MCF 10A (cell line): ENCODE measurements at regions not wholly inside any gene's neighbourhood (a gene's known extent, or its start where the extent isn't known, plus 50 kb on each side); places are given as distances from the start of the nearest gene placed in this dataset.

Experiments
- BruUV-seq: library from RNA; stranded (reverse); fragments of 400-500 nt; replicated peaks from 2 replicates; lab custom pipeline; 2021; lab: Mats Ljungman, UMichigan
- CTCF ChIA-PET: fragments of 300-600 bp; sonication (Branson Sonifier 250); formaldehyde crosslinking; extraction: SDS; loops from one replicate; lab custom pipeline; 2021; ENCODE audit warnings: antibody characterized with exemption, inconsistent platforms; lab: Yijun Ruan, JAX
- POLR2A ChIA-PET: fragments of 300-600, 350-650 bp; sonication (Branson Sonifier 250); formaldehyde crosslinking; extraction: SDS; loops from one replicate; lab custom pipeline; 2020; ENCODE audit warnings: antibody characterized with exemption, inconsistent platforms; lab: Yijun Ruan, JAX
- DNase-seq: peaks from one replicate; pipeline ENCODE4 v3.0.0-alpha.2; 2018; ENCODE audit not compliant: unreplicated experiment
- H3K27ac Mint-ChIP-seq: one replicate; pipeline ENCODE4 v1.8.0; 2022; ENCODE audit warnings: mild to moderate bottlenecking, low read depth, mixed read lengths; ENCODE audit not compliant: unreplicated experiment
- H3K27me3 Mint-ChIP-seq: one replicate; pipeline ENCODE4 v1.8.0; 2022; ENCODE audit warnings: mixed read lengths; ENCODE audit not compliant: insufficient read depth, unreplicated experiment
- H3K36me3 Mint-ChIP-seq: one replicate; pipeline ENCODE4 v1.8.0; 2022; ENCODE audit warnings: mild to moderate bottlenecking, moderate library complexity, mixed read lengths; ENCODE audit not compliant: insufficient read depth, unreplicated experiment
- H3K4me1 Mint-ChIP-seq: one replicate; pipeline ENCODE4 v1.8.0; 2022; ENCODE audit warnings: mixed read lengths; ENCODE audit not compliant: insufficient read depth, unreplicated experiment
- H3K4me3 Mint-ChIP-seq: one replicate; pipeline ENCODE4 v1.8.0; 2022; ENCODE audit warnings: mild to moderate bottlenecking, moderate library complexity, mixed read lengths; ENCODE audit not compliant: unreplicated experiment
- H3K9me3 Mint-ChIP-seq: one replicate; pipeline ENCODE4 v1.8.0; 2022; ENCODE audit warnings: mixed read lengths; ENCODE audit not compliant: unreplicated experiment
- CTCF ChIP-seq: fragments of 200-600 bp; IDR thresholded peaks from one replicate; pipeline ENCODE4 v1.8.0; 2022; ENCODE audit warnings: antibody characterized with exemption, mild to moderate bottlenecking; ENCODE audit not compliant: unreplicated experiment
- intact Hi-C: fragments of 100-400 bp; cut with micrococcal nuclease; formaldehyde crosslinking; loops from 2 replicates; pipeline ENCODE4 v1.14.1; 2022

GRCh38 chr3:187612656-187613055 is 57.5 kb downstream of the SST start:
- Mint-ChIP-seq H3K27ac (no peak overlapping the region), H3K9me3 (no peaks in the 10 kb centered on the region), H3K4me1 (peaks cover 5% of the 10 kb centered on the region), H3K36me3 (no peaks in the 10 kb centered on the region), H3K27me3 (peaks cover 73% of the 10 kb centered on the region), H3K4me3 (no peak overlapping the region)
- ChIA-PET CTCF (interaction anchor here (0.7 to 10.1 kb wide), 4 partner anchors 20 to 293 kb away, joined by 3 to 158 read pairs (median 13); no protein-coding TSS in a partner anchor), POLR2A (interaction anchor here (0.6 to 0.7 kb wide), 2 partner anchors 61 to 93 kb away, joined by 3 read pairs; no protein-coding TSS in a partner anchor)
- intact Hi-C loops: no loop called here
- DNase-seq: no peak
- TF ChIP-seq CTCF: no peak
- BruUV-seq: no TSS peak

- no peak overlapping the region for H3K27ac Mint-ChIP-seq
Observed at GRCh38 chr3:187610981-187611511, 59.1 kb downstream of the SST start.

GRCh38 chr3:187594272-187594671 is 75.9 kb downstream of the SST start:
- no peak overlapping the region for H3K27ac Mint-ChIP-seq
- no TSS peak for BruUV-seq
- DNase-seq: no peak
- intact Hi-C loops: no loop called here
- no peak for TF ChIP-seq CTCF
- ChIA-PET POLR2A (interaction anchor here (1.0 kb wide), 1 partner anchor 12 kb away, joined by 3 read pairs; no protein-coding TSS in a partner anchor), CTCF (interaction anchor here (0.8 to 1.5 kb wide), 5 partner anchors 12 to 275 kb away, joined by 3 read pairs; no protein-coding TSS in a partner anchor)
- H3K27me3 Mint-ChIP-seq: peaks cover 65% of the 10 kb centered on the region
- H3K9me3 Mint-ChIP-seq: no peaks in the 10 kb centered on the region
- no peaks in the 10 kb centered on the region for H3K36me3 Mint-ChIP-seq
- no peaks in the 10 kb centered on the region for H3K4me1 Mint-ChIP-seq
- H3K4me3 Mint-ChIP-seq: no peak overlapping the region

More at GRCh38 chr3:187610981-187611511, 59.1 kb downstream of the SST start:
- BruUV-seq: no TSS peak
- H3K36me3 Mint-ChIP-seq: no peaks in the 10 kb centered on the region
- TF ChIP-seq CTCF: no peak
- peaks cover 87% of the 10 kb centered on the region for H3K27me3 Mint-ChIP-seq
- no peak overlapping the region for H3K4me3 Mint-ChIP-seq
- ChIA-PET CTCF (interaction anchor here (0.6 to 10.1 kb wide), 4 partner anchors 68 to 352 kb away, joined by 3 to 158 read pairs (median 14); no protein-coding TSS in a partner anchor), POLR2A (interaction anchor here (0.7 to 1.1 kb wide), 2 partner anchors 18 to 94 kb away, joined by 3 read pairs; no protein-coding TSS in a partner anchor)
- H3K9me3 Mint-ChIP-seq: no peaks in the 10 kb centered on the region
- DNase-seq: no peak
- intact Hi-C loops: no loop called here
- H3K4me1 Mint-ChIP-seq: peaks cover 5% of the 10 kb centered on the region

GRCh38 chr3:187593451-187593850 is 76.7 kb downstream of the SST start:
- ChIA-PET POLR2A (interaction anchor here (0.8 to 1.0 kb wide), 2 partner anchors 17 to 862 kb away, joined by 3 read pairs; no protein-coding TSS in a partner anchor), CTCF (interaction anchor here (0.8 to 1.5 kb wide), 4 partner anchors 11 to 274 kb away, joined by 3 read pairs; no protein-coding TSS in a partner anchor)
- Mint-ChIP-seq H3K4me3 (no peak overlapping the region), H3K9me3 (no peaks in the 10 kb centered on the region), H3K4me1 (no peaks in the 10 kb centered on the region), H3K27me3 (peaks cover 65% of the 10 kb centered on the region), H3K27ac (no peak overlapping the region), H3K36me3 (no peaks in the 10 kb centered on the region)
- intact Hi-C loops: no loop called here
- no peak for TF ChIP-seq CTCF
- DNase-seq: peak; percentile 17
- no TSS peak for BruUV-seq
